ENCODE measurements at regions not wholly inside any gene's neighbourhood (a gene's known extent, or its start where the extent isn't known, plus 50 kb on each side); places are given as distances from the start of the nearest gene placed in this dataset.

DNA sequence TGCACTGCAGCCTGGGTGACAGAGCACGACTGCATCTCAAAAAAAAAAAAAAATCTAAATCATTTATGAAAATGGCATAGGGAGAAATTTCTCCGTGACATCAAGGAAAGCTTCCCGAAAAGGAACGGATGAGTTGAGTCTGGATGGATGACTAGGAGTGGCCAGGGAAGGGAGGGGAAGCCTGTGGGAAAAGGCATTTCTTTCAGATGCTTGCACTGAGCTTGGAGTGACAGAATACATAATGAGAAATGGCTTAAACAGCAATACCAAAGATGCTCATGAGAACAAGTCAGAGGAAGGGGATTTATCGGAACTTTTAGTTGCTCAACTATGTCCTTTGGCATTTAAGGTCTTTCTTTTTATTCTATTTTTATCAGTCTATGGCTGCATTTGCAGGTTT is 1369.2 kb upstream of the TMEM132C start:
- H3K36me3 ChIP-seq, result no peaks in the 10 kb centered on the region
- TF ChIP-seq POLR2A (IDR thresholded peaks at IDR 0.05) (no peak), POLR2AphosphoS5 (IDR thresholded peaks at IDR 0.05) (no peak)
- TF ChIP-seq, protein P1, sequence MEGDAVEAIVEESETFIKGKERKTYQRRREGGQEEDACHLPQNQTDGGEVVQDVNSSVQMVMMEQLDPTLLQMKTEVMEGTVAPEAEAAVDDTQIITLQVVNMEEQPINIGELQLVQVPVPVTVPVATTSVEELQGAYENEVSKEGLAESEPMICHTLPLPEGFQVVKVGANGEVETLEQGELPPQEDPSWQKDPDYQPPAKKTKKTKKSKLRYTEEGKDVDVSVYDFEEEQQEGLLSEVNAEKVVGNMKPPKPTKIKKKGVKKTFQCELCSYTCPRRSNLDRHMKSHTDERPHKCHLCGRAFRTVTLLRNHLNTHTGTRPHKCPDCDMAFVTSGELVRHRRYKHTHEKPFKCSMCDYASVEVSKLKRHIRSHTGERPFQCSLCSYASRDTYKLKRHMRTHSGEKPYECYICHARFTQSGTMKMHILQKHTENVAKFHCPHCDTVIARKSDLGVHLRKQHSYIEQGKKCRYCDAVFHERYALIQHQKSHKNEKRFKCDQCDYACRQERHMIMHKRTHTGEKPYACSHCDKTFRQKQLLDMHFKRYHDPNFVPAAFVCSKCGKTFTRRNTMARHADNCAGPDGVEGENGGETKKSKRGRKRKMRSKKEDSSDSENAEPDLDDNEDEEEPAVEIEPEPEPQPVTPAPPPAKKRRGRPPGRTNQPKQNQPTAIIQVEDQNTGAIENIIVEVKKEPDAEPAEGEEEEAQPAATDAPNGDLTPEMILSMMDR (IDR thresholded peaks at IDR 0.05), result no peak
- intact Hi-C loops (cut with DNase I), result no loop called here
- no peaks in the 10 kb centered on the region for H3K9me3 ChIP-seq
- H3K4me1 ChIP-seq (replicated peaks), result no peaks in the 10 kb centered on the region
- no peak for DNase-seq (ENCODE audit: low spot score)
- no peaks in the 10 kb centered on the region for H3K27me3 ChIP-seq (replicated peaks; ENCODE audit: insufficient read depth)
- H3K27ac ChIP-seq, result no peak overlapping the region
- H3K4me3 ChIP-seq, result no peak overlapping the region
- WGBS, result 94% methylated on average over 5 of the region's 5 CpGs

DNA sequence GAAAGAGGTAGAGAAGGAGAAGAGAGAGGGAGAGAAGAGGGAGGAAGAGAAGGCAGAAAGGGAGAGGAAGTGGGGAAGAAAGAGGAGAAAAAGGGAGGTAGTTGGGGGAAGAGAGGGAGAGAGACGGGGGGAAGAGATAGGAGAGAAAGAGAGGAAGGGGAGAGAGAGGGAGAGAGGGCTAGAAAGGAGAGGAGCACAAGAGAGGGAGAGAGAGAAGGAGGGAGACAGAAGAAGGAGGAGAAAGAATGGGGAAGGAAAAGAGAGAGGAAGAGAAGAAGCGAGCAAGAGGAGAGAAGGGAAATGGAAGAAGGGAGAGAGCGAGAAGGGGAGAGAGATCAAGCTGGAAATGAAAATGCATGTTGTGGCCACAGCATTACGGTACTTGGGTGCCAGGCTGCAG is 1368.4 kb upstream of the TMEM132C start:
- no peak overlapping the region for H3K27ac ChIP-seq
- 96% methylated on average over 4 of the region's 4 CpGs for WGBS
- no peak for DNase-seq (ENCODE audit: low spot score)
- intact Hi-C loops (cut with DNase I), result no loop called here
- no peaks in the 10 kb centered on the region for H3K27me3 ChIP-seq (replicated peaks; ENCODE audit: insufficient read depth)
- H3K9me3 ChIP-seq, result no peaks in the 10 kb centered on the region
- no peaks in the 10 kb centered on the region for H3K36me3 ChIP-seq
- no peak overlapping the region for H3K4me3 ChIP-seq
- H3K4me1 ChIP-seq (replicated peaks), result no peaks in the 10 kb centered on the region
- no peak for TF ChIP-seq POLR2AphosphoS5 (IDR thresholded peaks at IDR 0.05)

DNA sequence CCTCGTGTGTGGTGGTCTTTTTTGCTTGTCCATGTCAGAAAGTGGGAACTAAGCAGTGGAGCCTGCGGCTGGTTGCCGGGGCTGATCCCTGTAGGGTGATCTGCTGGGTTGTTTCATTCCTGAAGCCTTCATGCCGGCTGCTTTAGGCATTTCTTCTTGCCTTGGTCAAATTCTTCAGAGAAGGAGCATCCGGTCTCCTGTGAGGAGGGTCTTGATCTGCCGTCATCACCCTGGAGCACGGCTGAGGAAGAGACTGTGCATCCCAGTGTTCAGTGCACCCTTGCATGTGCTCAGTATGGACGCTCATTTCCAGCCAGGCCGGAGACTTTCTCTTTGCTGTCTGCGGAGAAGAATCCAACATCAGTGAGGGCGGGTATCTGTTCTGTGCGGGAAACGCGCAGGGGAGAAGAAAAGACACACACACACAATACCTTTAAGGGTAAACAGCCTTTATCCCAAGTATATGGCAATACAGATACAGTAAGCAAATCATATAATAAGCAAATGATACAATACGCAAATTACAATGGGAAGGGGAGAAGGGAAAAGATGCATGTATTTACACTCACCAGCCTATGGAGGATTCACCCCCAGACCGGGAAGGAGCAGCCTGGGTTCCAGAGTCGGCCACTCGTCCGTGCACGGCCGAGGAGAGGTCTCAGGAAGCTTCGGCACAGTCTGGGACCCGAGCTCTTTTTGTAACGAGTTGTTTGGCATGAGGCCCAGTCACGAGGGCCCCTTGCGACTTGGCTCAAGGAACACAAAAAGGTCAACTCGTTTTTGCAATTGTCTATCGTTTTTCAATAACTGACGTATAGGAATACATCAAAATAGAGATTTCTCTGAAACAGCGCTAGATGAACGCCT is 1366.8 kb upstream of the TMEM132C start:
- DNase-seq (ENCODE audit: low spot score), result no peak
- H3K4me3 ChIP-seq, result no peak overlapping the region
- no peaks in the 10 kb centered on the region for H3K4me1 ChIP-seq (replicated peaks)
- intact Hi-C loops (cut with DNase I), result no loop called here
- H3K27me3 ChIP-seq (replicated peaks; ENCODE audit: insufficient read depth), result no peaks in the 10 kb centered on the region
- WGBS, result 59% methylated on average over 31 of the region's 31 CpGs
- H3K9me3 ChIP-seq, result no peaks in the 10 kb centered on the region
- no peak overlapping the region for H3K27ac ChIP-seq
- TF ChIP-seq POLR2AphosphoS5 (IDR thresholded peaks at IDR 0.05) (no peak), POLR2A (IDR thresholded peaks at IDR 0.05) (no peak)
- TF ChIP-seq, protein P1 (IDR thresholded peaks at IDR 0.05), result no peak
- no peaks in the 10 kb centered on the region for H3K36me3 ChIP-seq

DNA sequence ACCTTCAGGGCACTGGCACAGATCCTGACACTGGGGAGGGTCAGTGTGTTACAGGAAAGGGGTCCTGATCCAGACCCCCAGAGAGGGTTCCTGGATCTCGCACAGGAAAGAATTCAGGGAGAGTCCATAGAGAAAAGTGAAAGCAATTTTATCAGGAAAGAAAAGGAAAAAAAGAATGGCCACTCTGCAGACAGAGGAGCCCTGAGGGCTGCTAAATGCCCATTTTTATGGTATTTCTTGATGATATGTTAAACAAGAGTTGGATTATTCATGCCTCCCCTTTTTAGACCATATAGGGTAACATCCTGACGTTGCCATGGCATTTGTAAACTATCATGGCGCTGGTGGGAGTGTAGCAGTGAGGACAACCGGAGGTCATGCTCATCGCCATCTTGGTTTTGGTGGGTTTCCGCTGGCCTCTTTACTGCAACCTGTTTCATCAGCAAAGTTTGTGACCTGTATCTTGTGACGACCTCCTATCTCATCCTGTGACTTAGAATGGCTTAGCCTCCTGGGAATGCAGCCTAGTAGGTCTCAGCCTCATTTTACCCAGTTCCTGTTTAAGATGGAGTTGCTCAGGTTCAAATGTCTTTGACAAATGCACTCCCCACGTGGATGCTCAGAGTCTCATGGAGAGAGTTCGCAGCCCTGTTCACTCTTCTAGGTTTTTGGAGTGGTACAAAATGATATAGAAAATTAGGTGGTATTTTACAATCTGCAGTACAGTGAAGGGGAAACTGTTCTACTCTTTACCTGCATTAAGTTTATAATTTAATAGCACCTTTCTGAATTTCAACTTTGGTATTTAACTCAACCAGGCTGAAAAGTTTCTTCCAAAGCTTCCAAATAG is 1363.7 kb upstream of the TMEM132C start:
- no peaks in the 10 kb centered on the region for H3K36me3 ChIP-seq
- no peaks in the 10 kb centered on the region for H3K9me3 ChIP-seq
- H3K27me3 ChIP-seq (replicated peaks; ENCODE audit: insufficient read depth), result no peaks in the 10 kb centered on the region
- H3K27ac ChIP-seq, result no peak overlapping the region
- DNase-seq (ENCODE audit: low spot score), result no peak
- no peak overlapping the region for H3K4me3 ChIP-seq
- no peaks in the 10 kb centered on the region for H3K4me1 ChIP-seq (replicated peaks)
- 86% methylated on average over 8 of the region's 9 CpGs for WGBS
- intact Hi-C loops (cut with DNase I), result no loop called here
- TF ChIP-seq POLR2A (IDR thresholded peaks at IDR 0.05) (no peak), POLR2AphosphoS5 (IDR thresholded peaks at IDR 0.05) (no peak)
- TF ChIP-seq, protein P1 (IDR thresholded peaks at IDR 0.05), result no peak

DNA sequence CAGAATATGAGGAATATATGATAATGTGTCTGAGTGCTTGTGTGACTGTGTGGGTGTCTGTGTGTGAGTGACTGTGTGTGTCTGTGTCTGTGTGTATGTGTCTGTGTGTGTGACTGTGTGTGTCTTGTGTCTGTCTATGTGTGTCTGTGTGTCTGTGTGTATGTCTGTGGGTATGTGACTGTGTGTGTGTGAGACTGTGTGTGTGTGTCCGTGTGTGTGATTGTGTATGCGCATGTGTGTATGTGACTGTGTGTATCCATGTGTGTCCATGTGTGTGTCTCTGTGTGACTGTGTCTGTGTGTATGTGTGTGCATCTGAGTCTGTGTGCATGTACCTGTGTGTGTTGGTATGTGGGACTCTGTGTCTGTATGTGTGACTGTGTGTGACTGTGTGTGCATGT is 1361.2 kb upstream of the TMEM132C start:
- no peak for DNase-seq (ENCODE audit: low spot score)
- no peaks in the 10 kb centered on the region for H3K4me1 ChIP-seq (replicated peaks)
- no peak overlapping the region for H3K27ac ChIP-seq
- H3K9me3 ChIP-seq, result no peaks in the 10 kb centered on the region
- intact Hi-C loops (cut with DNase I), result no loop called here
- TF ChIP-seq POLR2A (IDR thresholded peaks at IDR 0.05), result no peak
- no peak for TF ChIP-seq POLR2AphosphoS5 (IDR thresholded peaks at IDR 0.05)
- TF ChIP-seq, protein P1 (IDR thresholded peaks at IDR 0.05), result no peak
- 100% methylated on average over 2 of the region's 2 CpGs for WGBS
- no peak overlapping the region for H3K4me3 ChIP-seq
- H3K36me3 ChIP-seq, result no peaks in the 10 kb centered on the region
- no peaks in the 10 kb centered on the region for H3K27me3 ChIP-seq (replicated peaks; ENCODE audit: insufficient read depth)

Data from prostate gland (tissue), 2 donors.